CD4-positive, alpha-beta T cell treated with Interleukin-15 for 1 hour (primary cell): ENCODE measurements at regions not wholly inside any gene's neighbourhood (a gene's known extent, or its start where the extent isn't known, plus 50 kb on each side); places are given as distances from the start of the nearest gene placed in this dataset.

ENCODE experiments used
- DNase-seq: peaks from one replicate; pipeline ENCODE4 v3.0.0-alpha.2; 2020

- no peak for DNase-seq
Observed at GRCh38 chr4:123575291-123575690, 178.7 kb downstream of the SPRY1 start.

- no peak for DNase-seq
Observed at GRCh38 chr4:123577225-123577906, 180.8 kb downstream of the SPRY1 start.

GRCh38 chr4:123578276-123579029 is 181.9 kb downstream of the SPRY1 start:
- DNase-seq, result no peak

DNA sequence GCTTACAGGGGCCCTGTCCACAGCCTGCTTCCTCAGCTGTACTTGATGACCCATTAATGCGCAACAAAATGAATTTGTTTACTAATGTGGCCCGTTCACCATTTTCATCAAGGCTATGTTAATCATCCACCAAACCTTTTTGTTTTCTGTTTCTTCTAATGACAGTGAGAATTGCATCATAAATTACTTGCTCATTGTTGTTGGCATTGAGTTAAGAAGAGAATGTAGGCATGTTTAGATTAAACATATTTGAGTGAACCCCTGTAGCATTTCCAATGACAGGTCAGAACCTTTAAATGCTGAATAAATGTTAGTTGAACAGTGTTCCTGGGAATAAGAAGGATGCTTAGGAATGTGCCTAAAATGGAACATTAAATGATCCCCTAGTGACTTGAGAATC is 183.4 kb downstream of the SPRY1 start:
- no peak for DNase-seq

GRCh38 chr4:123580981-123581664 is 184.5 kb downstream of the SPRY1 start:
- DNase-seq, result no peak

- DNase-seq, result no peak
Observed at GRCh38 chr4:123581802-123582201, 185.2 kb downstream of the SPRY1 start.

DNA sequence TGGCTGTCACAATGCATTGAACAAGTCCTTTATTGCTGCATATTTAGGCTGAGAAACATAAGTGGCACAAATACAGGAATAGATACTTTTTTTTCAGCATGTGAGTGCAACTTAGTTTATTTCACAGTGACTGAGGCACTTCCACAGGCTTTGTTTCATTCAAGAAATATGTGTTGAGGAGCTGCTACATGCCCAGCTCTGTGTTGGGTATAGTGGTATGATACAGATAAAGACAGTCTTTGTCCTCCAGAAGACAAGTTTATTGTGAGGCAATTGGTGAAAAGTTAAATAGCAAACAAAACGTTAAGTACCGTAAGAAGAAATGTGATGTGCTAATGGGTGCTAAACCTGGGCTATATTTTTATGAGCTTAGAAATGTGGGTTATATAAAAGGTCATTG is 186.4 kb downstream of the SPRY1 start:
- no peak for DNase-seq

- DNase-seq, result no peak
Observed at GRCh38 chr4:123585111-123585510, 188.5 kb downstream of the SPRY1 start.

GRCh38 chr4:123587983-123588494 is 191.4 kb downstream of the SPRY1 start:
- DNase-seq, result no peak

- no peak for DNase-seq
Observed at GRCh38 chr4:123588631-123589241, 192.1 kb downstream of the SPRY1 start.

GRCh38 chr4:123589301-123589700 is 192.7 kb downstream of the SPRY1 start:
- no peak for DNase-seq

DNA sequence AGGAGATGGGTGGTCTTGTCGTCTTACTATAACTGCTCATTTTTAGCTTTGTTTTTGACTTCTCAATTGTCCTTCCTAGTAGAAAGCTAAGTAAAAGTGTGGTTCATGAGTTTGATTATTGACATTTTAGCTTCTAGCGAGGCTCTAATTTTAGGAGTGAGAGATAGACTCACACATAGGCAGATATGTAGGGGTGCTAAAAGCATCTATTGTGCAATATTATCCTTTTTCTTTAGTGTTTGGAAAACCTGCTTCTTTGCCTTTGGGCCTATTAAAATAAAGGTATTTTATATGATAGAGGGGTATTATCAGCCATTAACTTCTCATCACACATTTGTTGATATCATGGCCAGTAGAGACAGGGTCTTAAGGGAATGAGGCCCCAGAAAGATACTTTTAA is 195.3 kb downstream of the SPRY1 start:
- DNase-seq, result no peak

DNA sequence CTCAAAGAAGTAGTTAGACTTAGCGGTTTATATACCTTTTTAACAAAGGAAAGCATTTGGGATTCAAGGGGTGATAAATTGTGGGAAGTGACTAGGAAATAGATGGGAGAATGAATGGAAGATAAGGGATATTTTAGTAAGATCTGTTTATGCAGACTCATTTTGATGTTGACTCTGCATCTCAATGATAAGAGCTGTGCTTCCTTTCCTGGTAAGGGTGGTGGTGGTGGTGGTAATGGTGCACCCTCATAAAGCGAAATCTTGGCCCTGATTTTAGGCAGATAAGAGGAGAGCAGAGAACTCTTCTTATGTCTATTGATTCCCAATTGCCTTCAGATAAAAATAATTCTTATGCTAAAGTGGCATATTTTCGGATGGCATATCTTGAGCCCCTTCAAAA is 197.1 kb downstream of the SPRY1 start:
- no peak for DNase-seq

DNA sequence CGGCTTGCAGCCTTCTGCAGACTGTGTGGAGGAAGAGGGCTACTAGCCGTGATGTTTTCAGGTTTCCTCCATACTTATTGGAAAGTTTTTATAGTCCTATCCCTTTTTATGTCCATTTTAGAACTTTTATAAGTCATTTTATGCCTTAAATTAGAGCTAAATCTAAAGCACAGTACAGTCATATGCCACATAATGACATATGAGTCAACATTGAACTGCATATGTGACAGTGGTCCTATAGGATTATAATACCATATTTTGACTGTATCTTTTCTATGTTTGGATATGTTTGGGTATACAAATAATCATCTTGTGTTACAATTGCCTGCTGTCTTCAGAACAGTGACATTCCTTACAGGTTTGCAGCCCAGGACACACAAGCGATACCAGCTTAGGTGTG is 200.2 kb downstream of the SPRY1 start:
- no peak for DNase-seq

DNA sequence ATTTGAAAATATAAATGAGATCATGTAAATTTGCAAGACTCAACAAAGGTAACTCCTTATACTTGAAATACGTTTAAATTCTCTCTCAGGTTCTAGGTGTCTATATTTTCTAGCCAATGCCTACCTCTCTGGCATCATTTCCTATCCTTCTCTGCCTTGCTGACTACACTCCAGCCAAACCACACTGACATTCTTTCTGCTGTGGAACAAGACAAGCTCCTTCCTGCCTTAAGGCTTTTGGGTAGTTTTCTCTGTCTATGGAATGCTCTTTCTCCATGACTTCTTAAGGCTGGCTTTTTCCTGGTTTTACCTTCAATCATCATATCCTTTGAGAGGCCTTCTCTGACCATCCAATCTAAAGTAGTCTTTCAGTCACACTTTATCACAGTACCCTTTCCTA is 201.0 kb downstream of the SPRY1 start:
- DNase-seq, result no peak

DNA sequence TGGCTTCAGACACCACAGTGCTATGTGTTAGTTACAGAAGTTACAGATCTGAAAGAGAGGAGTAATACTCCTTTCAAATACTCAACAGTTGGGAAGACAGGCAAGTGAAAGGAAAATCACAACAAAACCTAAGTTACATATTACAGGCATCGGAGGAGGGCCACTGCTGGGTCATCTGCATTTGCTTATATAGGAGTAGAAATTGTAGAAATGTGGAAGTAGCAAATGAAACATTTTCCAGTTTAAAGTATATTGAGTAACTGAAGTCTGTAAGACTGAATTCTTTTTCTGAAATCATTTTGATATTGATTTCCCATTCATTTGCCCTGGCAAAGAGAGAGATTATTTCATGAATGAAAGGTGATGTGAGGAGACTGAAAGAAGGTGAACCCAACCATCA is 201.7 kb downstream of the SPRY1 start:
- DNase-seq, result no peak

GRCh38 chr4:123599061-123599919 is 202.7 kb downstream of the SPRY1 start:
- DNase-seq, result no peak

DNA sequence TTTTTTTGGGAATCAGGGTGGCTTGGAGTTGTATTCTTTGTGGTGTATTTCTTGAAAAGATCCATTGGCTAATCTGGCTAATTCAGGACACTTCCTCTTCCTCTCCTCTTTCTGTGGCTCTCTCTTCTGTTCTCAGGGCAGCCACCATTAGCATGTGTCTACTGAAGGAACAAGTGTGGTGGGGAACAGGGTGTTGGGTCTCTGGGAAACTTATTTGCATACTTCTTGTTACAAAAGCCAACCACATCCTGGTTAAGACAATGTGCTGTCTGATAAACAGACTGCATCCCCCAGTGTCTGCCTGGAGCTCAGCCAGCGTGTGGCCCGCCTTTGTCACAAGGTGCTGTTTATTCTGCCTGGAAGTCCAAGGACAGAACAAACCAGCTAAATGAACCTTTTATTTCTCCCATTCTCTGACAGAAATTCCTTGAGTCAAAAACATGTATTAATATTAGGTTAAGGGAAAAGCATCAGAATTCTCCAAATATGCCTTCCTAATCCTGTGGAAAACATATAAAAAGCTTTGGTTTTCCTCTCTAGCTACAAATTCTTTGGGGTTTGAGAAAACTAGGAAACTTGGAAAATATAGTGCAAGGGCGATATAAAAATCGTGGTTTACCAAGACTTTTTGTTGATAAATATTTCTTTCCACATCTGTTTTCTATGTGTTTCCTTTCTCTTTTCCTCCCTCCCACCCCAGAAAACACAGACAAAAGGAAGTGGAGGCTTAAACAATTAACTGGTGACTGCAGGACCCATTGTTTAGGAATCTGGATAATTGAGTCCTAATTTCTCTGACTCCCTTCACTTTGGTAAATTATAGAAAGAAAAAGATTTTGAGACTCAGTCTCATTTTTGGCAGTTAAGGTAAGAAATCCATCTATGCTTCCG is 203.6 kb downstream of the SPRY1 start:
- DNase-seq, result peak; percentile 75

DNA sequence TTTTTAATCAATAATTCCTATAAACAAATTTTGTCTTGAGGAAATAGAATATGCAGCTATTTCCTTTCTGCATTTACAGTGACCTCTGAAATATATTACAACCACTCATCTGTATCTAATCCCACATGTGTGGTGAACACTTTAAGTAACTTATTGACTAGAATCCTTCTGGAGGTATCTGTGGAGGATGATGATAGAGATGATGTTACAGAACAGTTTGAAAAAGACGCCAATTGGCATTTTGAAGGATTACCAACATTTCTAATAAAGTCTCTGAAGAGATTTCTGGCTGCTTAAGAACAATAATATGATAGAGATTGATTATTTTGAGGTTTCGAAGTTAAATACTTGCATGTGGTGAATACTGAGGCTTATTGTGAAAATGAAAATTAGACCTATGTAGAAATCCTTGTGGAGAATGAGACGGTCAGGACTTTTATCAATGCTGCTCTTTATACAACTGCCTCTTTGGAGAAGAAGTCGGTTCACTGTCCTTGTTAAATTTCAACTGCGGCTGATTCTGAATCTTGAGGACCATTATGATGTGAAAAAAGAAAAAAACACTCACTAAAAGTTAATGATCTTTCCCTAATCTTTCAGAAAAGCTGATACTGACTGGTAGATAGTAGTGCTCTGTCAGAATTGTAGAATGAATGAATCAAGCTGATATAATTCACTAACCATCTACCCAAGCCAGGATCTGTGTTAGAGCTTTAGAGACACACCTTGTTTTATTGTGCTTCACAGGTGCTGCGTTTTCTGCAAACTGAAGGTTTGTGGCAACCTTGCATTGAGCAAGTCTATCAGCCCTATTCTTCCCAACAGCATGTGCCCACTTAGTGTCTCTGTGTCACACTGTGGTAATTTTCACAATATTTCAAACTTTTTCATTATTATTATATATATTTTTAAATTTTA is 204.7 kb downstream of the SPRY1 start:
- DNase-seq, result no peak

- DNase-seq, result no peak
Observed at GRCh38 chr4:123602007-123602406, 205.4 kb downstream of the SPRY1 start.
